ENCODE measurements at regions not wholly inside any gene's neighbourhood (a gene's known extent, or its start where the extent isn't known, plus 50 kb on each side); places are given as distances from the start of the nearest gene placed in this dataset.
"Not testable (repeated sequence)": the region's sequence is repeated elsewhere in the genome, so short reads cannot be mapped to it uniquely, and the experiment has no call there.

DNA sequence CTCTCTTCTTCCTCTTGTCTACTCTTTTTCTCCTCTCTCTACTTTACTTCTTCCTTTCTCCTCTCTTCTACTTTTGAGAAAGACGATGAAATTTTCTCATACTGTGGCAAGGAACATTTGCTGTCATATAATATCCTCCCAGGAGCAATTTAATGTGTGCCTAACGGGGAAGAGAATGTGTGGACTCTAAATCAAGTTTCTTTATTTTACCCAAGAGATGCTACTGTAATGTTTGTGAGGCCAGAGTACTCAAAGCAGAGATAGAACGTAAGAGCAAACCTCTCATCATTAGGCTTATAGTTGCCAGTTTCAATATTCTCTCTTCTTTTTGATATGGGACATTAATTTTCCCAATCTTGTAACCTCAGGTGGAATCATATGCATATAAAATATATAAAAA is 801.4 kb downstream of the BCKDHB start:
- H3K4me3 Mint-ChIP-seq: no peak overlapping the region
- DNase-seq (ENCODE audit: low spot score): no peak
- no peaks in the 10 kb centered on the region for H3K4me1 Mint-ChIP-seq (ENCODE audit: low read depth)
- H3K9me3 Mint-ChIP-seq: no peaks in the 10 kb centered on the region
- H3K27me3 Mint-ChIP-seq (ENCODE audit: low read depth): no peaks in the 10 kb centered on the region
- H3K36me3 Mint-ChIP-seq (ENCODE audit: low read depth): no peaks in the 10 kb centered on the region
- no peak overlapping the region for H3K27ac Mint-ChIP-seq

DNA sequence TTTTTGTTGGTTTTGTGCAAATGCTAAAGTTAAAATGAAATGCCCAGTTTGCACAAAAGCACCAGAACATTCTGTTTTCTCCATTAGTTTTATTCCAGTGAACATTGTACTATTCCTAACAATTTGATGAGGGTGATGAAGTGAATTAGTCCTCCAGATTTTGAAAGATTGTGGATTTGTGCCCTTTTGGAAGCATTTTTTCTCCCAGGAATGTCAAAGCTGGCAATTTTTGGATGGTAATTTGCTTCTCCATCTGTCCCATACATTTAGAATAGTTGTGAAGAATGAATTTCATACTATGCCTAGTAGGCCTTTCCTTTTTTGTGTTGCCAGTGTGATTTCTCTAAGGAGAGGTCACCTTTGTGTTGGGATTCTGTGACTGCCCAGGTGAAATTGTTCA is 797.2 kb downstream of the BCKDHB start:
- H3K9me3 Mint-ChIP-seq: peaks cover 5% of the 10 kb centered on the region

DNA sequence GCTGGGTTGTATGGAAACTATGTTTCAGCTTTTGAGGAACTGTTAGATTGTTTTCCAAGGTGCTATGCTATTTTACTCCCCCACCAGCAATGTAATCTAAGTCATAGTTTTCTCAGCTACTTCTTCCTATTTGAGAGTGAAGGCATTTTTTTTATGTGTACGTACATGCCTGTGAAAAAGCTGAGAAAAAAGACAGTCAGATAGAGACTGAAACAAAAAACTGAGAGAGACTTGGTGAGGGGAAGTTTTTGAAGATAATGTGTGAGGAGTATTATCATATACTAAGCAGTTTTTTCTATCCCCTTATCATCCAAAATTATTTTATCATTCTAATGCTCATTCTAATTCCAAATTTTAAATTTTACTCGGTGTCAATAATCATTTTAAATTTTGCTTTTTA is 780.0 kb downstream of the BCKDHB start:
- H3K4me1 Mint-ChIP-seq (ENCODE audit: low read depth): no peaks in the 10 kb centered on the region
- H3K27me3 Mint-ChIP-seq (ENCODE audit: low read depth): no peaks in the 10 kb centered on the region
- no peak overlapping the region for H3K27ac Mint-ChIP-seq
- no peaks in the 10 kb centered on the region for H3K9me3 Mint-ChIP-seq
- DNase-seq (ENCODE audit: low spot score): no peak
- H3K4me3 Mint-ChIP-seq: no peak overlapping the region
- no peaks in the 10 kb centered on the region for H3K36me3 Mint-ChIP-seq (ENCODE audit: low read depth)

More for the DNA sequence above, 797.2 kb downstream of the BCKDHB start:
- Mint-ChIP-seq H3K27ac (no peak overlapping the region), H3K4me1 (ENCODE audit: low read depth) (no peaks in the 10 kb centered on the region), H3K4me3 (no peak overlapping the region), H3K36me3 (ENCODE audit: low read depth) (no peaks in the 10 kb centered on the region), H3K27me3 (ENCODE audit: low read depth) (no peaks in the 10 kb centered on the region)
- no peak for DNase-seq (ENCODE audit: low spot score)

DNA sequence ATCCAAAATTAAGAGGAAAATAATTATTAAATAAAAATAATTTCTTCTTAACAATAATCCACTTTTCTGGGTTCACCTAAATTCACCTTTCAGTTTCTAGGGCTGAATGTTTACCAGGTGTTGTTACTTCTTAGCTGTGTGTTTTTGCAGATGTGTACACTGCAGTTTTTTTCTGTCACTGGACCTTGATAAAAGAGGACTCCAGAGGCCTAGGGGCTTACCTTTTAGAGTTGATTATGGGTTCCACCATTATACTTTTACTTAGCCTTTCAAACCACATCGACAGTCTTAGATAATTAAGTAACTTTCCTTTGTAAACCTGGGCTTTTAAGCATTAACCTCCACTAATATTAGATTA is 766.5 kb downstream of the BCKDHB start:
- H3K4me1 Mint-ChIP-seq (ENCODE audit: low read depth): no peaks in the 10 kb centered on the region
- H3K27ac Mint-ChIP-seq: no peak overlapping the region
- H3K27me3 Mint-ChIP-seq (ENCODE audit: low read depth): no peaks in the 10 kb centered on the region
- no peak overlapping the region for H3K4me3 Mint-ChIP-seq
- peaks cover 20% of the 10 kb centered on the region for H3K9me3 Mint-ChIP-seq
- H3K36me3 Mint-ChIP-seq (ENCODE audit: low read depth): no peaks in the 10 kb centered on the region
- DNase-seq (ENCODE audit: low spot score): no peak

DNA sequence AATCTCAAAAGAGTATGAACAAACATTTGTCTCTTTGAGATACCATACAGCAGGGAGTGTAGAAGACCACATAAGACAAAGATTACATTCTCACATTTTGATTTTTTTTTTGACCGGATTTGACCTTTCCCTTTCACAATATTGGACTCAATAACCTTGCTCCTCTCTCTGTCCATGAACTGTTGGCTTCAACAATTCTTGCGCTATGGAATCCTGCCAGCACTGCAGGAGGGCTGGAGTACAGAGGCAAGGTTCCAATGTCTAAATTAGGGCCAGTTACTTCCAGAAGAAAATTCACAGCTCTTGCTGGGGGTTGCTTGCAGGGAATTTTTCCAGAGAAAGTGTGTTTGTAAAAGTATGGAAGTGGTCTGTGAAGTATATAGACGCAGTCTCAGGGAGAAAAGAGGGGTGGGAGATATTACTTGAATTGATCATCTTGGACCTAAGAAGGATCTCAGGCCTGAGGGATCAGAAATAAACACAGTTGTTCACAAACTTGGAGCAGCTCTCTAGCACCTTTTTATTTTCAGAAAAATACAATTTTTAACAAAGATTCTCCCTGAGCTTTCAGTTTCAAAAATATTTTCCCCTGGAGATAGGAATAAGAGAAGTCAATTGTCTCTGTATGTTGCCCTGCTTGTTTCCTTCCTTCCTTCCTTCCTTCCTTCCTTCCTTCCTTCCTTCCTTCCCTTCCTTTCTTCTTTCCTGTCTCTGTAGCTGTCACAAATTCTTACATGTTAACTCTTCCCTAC is 765.9 kb downstream of the BCKDHB start:
- H3K9me3 Mint-ChIP-seq: peaks cover 20% of the 10 kb centered on the region
- no peak overlapping the region for H3K27ac Mint-ChIP-seq
- no peaks in the 10 kb centered on the region for H3K36me3 Mint-ChIP-seq (ENCODE audit: low read depth)
- H3K27me3 Mint-ChIP-seq (ENCODE audit: low read depth): no peaks in the 10 kb centered on the region
- no peak for DNase-seq (ENCODE audit: low spot score)
- no peak overlapping the region for H3K4me3 Mint-ChIP-seq
- H3K4me1 Mint-ChIP-seq (ENCODE audit: low read depth): no peaks in the 10 kb centered on the region

DNA sequence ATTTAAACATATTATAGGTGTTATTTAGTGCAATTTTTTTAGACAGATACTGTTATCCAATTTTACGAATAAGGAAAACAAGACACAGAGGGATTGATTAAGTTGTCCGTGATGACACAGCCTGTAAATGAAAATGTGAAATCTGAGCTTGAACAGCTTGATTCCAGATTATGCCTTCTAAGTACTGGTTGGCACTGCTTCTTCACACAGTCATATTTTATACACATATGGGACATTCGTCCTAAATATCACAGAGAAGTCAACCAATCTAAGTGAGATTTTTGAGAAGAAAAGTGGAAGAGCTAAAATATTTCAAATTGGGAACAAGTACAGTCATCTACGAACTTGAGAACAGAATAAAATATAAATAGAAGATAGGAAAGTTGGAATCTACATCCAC is 756.3 kb downstream of the BCKDHB start:
- DNase-seq (ENCODE audit: low spot score): no peak
- Mint-ChIP-seq H3K36me3 (ENCODE audit: low read depth) (no peaks in the 10 kb centered on the region), H3K4me3 (no peak overlapping the region), H3K9me3 (peaks cover 5% of the 10 kb centered on the region), H3K4me1 (ENCODE audit: low read depth) (no peaks in the 10 kb centered on the region), H3K27ac (no peak overlapping the region), H3K27me3 (ENCODE audit: low read depth) (no peaks in the 10 kb centered on the region)

DNA sequence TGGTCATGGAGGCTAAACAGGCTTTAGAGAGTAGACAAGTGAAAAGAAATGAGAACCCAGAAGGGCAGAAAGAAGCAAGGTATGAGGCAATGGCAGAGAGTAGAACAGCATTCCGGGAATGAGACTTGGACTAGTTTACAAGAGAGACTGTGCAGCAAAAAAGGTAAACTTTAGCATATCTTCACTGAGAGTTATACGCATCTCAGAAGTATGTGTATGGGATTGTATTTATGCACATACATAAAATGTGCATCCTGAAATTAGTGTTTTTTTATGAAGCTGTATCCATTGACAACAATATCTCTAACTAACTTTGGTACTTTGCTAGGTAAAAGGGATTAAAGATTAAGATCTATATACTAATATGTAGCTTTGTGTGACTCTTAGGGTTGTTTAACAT is 753.6 kb downstream of the BCKDHB start:
- peaks cover 8% of the 10 kb centered on the region for H3K9me3 Mint-ChIP-seq
- H3K4me1 Mint-ChIP-seq (ENCODE audit: low read depth): no peaks in the 10 kb centered on the region
- H3K27ac Mint-ChIP-seq: no peak overlapping the region
- no peaks in the 10 kb centered on the region for H3K36me3 Mint-ChIP-seq (ENCODE audit: low read depth)
- no peaks in the 10 kb centered on the region for H3K27me3 Mint-ChIP-seq (ENCODE audit: low read depth)
- no peak overlapping the region for H3K4me3 Mint-ChIP-seq
- DNase-seq (ENCODE audit: low spot score): no peak

DNA sequence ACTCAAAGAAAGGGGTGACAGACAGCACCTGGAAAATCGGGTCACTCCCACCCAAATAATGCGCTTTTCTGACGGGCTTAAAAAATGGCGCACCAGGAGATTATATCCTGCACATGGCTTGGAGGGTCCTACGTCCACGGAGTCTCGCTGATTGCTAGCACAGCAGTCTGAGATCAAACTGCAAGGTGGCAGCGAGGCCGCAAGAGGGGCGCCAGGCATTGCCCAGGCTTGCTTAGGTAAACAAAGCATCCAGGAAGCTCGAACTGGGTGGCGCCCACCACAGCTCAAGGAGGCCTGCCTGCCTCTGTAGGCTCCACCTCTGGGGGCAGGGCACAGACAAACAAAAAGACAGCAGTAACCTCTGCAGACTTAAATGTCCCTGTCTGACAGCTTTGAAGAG is 741.5 kb downstream of the BCKDHB start:
- H3K36me3 Mint-ChIP-seq (ENCODE audit: low read depth); H3K27me3 Mint-ChIP-seq (ENCODE audit: low read depth); DNase-seq (ENCODE audit: low spot score); H3K4me3 Mint-ChIP-seq; H3K4me1 Mint-ChIP-seq (ENCODE audit: low read depth); H3K27ac Mint-ChIP-seq: not testable (repeated sequence)
- H3K9me3 Mint-ChIP-seq: peaks cover 27% of the 10 kb centered on the region

DNA sequence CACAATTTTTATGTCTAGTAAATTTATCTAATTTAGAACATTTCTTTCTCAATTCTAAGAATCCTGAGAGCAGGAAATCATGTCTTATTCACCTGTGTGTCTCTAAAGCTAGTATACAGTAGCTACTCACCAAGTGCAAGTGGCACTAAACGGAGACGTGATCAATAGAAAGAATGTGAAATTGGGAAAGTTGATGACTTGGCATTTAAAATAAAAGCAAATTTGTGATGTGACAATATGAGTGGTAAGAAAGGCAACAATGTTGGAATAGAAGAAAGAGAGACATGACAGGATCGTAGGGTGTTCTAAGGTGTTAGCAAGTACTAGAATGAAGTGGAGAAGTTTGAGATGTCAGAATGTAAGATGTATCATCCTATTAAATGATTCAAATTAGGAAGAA is 725.9 kb downstream of the BCKDHB start:
- no peak overlapping the region for H3K27ac Mint-ChIP-seq
- DNase-seq (ENCODE audit: low spot score): no peak
- H3K9me3 Mint-ChIP-seq: peaks cover 12% of the 10 kb centered on the region
- H3K36me3 Mint-ChIP-seq (ENCODE audit: low read depth): no peaks in the 10 kb centered on the region
- no peak overlapping the region for H3K4me3 Mint-ChIP-seq
- no peaks in the 10 kb centered on the region for H3K27me3 Mint-ChIP-seq (ENCODE audit: low read depth)
- H3K4me1 Mint-ChIP-seq (ENCODE audit: low read depth): no peaks in the 10 kb centered on the region

DNA sequence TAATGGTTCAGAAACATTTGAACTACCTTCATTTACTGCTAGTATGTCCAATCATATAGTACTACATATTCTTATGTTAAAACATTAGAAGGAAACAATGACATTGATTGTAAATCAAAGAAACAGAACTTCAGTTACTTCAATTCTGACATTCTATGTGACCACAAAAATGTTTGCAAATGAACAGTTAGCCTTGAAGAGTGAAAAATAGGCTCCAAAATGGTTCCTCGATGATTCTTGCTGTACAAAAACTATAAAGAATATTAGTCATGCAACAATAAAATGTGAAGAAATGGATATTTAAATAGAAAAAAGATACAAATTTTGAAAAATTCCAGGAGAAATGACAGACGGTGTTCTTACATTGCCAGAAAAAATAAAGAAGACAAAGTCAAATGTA is 686.9 kb downstream of the BCKDHB start:
- Mint-ChIP-seq H3K27ac (no peak overlapping the region), H3K27me3 (ENCODE audit: low read depth) (no peaks in the 10 kb centered on the region), H3K4me3 (no peak overlapping the region), H3K9me3 (no peaks in the 10 kb centered on the region), H3K4me1 (ENCODE audit: low read depth) (no peaks in the 10 kb centered on the region), H3K36me3 (ENCODE audit: low read depth) (no peaks in the 10 kb centered on the region)
- DNase-seq (ENCODE audit: low spot score): no peak

DNA sequence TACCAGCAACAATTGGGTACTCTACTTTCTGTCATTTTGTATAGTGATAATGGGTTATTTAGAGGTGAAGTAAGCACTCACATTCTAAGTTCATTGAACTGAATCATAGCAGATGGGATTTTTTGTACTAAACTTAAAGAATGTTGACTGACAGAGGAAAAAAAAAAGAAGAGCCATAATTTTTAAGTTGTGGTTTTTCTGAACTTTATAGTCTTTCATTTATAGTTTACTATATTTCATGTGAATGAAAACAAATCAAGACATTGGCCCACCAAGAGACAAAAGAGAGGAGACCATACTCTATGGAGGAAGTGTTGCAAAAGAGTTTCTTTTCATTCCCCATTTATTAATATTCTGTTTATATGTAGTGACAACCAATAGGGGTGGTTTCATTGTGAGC is 685.7 kb downstream of the BCKDHB start:
- no peaks in the 10 kb centered on the region for H3K4me1 Mint-ChIP-seq (ENCODE audit: low read depth)

DNA sequence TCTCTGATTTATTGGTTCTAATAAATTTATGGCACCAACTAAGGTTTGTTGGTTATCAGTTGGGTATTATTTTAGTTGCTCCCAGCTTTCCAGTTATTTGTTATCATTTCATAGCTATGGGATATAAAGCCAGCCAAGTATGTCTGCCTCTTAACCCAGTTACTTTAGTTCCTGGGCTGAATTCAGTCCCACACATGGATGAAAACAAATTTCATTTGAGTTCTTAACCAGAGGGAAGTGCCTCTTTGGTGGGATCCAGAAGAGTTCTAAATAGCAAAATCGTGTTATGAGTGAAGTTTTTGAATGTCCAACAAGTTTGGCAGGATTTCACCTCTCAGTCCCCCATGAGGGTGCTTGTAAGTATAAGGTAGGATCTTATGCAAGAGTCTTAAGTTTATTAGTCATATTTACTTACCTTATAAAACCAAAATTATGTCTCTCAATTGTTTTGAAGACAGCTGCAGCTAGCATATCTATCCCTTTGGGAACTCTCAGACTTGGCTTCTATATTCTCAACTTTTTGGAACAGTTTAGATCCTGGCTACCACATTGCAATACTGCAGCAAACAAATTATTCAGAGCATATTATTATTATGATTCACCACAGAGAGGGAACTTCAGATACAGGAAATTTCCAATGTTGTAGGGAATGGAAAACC is 683.6 kb downstream of the BCKDHB start:
- no peaks in the 10 kb centered on the region for H3K36me3 Mint-ChIP-seq (ENCODE audit: low read depth)
- no peak overlapping the region for H3K4me3 Mint-ChIP-seq
- peaks cover 3% of the 10 kb centered on the region for H3K9me3 Mint-ChIP-seq
- no peaks in the 10 kb centered on the region for H3K4me1 Mint-ChIP-seq (ENCODE audit: low read depth)
- H3K27ac Mint-ChIP-seq: no peak overlapping the region
- no peak for DNase-seq (ENCODE audit: low spot score)
- H3K27me3 Mint-ChIP-seq (ENCODE audit: low read depth): no peaks in the 10 kb centered on the region

More for the DNA sequence above, 685.7 kb downstream of the BCKDHB start:
- Mint-ChIP-seq H3K27ac (no peak overlapping the region), H3K9me3 (no peaks in the 10 kb centered on the region), H3K36me3 (ENCODE audit: low read depth) (no peaks in the 10 kb centered on the region), H3K27me3 (ENCODE audit: low read depth) (no peaks in the 10 kb centered on the region), H3K4me3 (no peak overlapping the region)
- no peak for DNase-seq (ENCODE audit: low spot score)

DNA sequence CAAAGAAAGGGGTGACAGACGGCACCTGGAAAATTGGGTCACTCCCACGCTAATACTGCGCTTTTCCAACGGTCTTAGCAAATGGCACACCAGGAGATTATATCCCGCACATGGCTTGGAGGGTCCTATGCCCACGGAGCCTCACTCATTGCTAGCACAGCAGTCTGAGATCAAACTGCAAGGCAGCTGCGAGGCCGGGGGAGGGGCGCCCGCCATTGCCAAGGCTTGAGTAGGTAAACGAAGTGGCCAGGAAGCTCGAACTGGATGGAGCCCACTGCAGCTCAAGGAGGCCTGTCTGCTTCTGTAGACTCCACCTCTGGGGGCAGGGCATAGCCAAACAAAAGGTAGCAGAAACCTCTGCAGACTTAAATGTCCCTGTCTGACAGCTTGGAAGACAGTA is 676.8 kb downstream of the BCKDHB start:
- H3K27me3 Mint-ChIP-seq (ENCODE audit: low read depth); DNase-seq (ENCODE audit: low spot score); H3K4me3 Mint-ChIP-seq; H3K4me1 Mint-ChIP-seq (ENCODE audit: low read depth); H3K36me3 Mint-ChIP-seq (ENCODE audit: low read depth); H3K27ac Mint-ChIP-seq: not testable (repeated sequence)
- H3K9me3 Mint-ChIP-seq: peaks cover 24% of the 10 kb centered on the region

DNA sequence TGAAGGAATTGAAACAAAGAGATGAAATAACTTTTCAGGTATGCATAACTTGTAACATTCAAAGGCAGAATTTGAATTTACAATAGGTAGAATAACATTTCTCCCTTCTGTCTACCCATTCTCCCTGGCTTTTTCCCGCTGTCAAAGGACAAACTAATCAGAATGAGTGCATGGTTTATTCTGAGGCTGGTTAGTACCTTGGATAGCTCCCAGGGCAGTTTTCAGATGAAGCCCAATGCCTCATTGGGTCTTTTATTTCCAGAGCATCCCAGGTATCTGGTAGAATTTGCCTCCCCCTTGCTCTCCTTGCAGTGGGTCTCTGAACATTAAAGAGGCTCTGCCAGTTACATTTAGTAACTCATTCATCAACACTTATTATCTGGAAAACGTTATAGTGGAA is 665.5 kb downstream of the BCKDHB start:
- H3K4me3 Mint-ChIP-seq: no peak overlapping the region
- DNase-seq (ENCODE audit: low spot score): no peak

DNA sequence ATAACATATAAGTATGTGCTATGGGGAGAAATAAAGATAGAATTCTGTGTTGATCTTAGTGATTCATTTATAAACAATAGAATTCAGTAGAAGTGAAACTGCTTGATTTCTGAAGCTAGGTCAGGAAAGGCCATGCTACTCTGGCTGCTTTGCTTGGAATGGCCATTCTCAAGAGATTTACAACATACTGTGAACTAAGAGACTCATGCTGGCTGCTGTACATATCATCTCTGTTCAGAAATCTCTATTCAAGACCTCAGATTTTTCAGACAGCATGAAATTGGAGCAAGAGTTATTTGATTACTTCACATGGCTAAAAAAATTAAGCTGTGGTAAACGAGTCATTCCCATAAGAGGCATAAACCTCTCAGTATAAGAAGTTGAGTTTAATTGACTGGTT is 662.6 kb downstream of the BCKDHB start:
- Mint-ChIP-seq H3K9me3 (no peaks in the 10 kb centered on the region), H3K27me3 (ENCODE audit: low read depth) (no peaks in the 10 kb centered on the region)
- no peak for DNase-seq (ENCODE audit: low spot score)

More for the DNA sequence above, 665.5 kb downstream of the BCKDHB start:
- Mint-ChIP-seq H3K27me3 (ENCODE audit: low read depth) (no peaks in the 10 kb centered on the region), H3K9me3 (peaks cover 5% of the 10 kb centered on the region), H3K4me1 (ENCODE audit: low read depth) (no peaks in the 10 kb centered on the region), H3K36me3 (ENCODE audit: low read depth) (no peaks in the 10 kb centered on the region), H3K27ac (no peak overlapping the region)

More for the DNA sequence above, 662.6 kb downstream of the BCKDHB start:
- Mint-ChIP-seq H3K36me3 (ENCODE audit: low read depth) (no peaks in the 10 kb centered on the region), H3K27ac (no peak overlapping the region), H3K4me1 (ENCODE audit: low read depth) (no peaks in the 10 kb centered on the region), H3K4me3 (no peak overlapping the region)
